H9 (cell line): ENCODE measurements at regions not wholly inside any gene's neighbourhood (a gene's known extent, or its start where the extent isn't known, plus 50 kb on each side); places are given as distances from the start of the nearest gene placed in this dataset.

ENCODE experiments used
- DNase-seq: peaks from one replicate; pipeline ENCODE4 v3.0.0-alpha.2; 2017
- H2AFZ ChIP-seq: one replicate; pipeline ENCODE4 v1.6.1; 2013; ENCODE audit warnings: mild to moderate bottlenecking, low read length, control low read depth, moderate library complexity
- H2AK5ac ChIP-seq: 2 replicates; pipeline ENCODE4 v1.6.1; 2013; ENCODE audit warnings: low read length, control low read depth, mixed read lengths; ENCODE audit not compliant: insufficient read length
- H2BK120ac ChIP-seq: one replicate; pipeline ENCODE4 v1.6.1; 2013; ENCODE audit warnings: low read depth, mild to moderate bottlenecking, low read length, control low read depth, inconsistent platforms; ENCODE audit not compliant: poor library complexity, severe bottlenecking
- H2BK12ac ChIP-seq: 2 replicates; pipeline ENCODE4 v1.6.1; 2013; ENCODE audit warnings: low read length, control low read depth, mixed read lengths, low read depth; ENCODE audit not compliant: insufficient read length
- H2BK15ac ChIP-seq: 2 replicates; pipeline ENCODE4 v1.6.1; 2013; ENCODE audit warnings: low read depth, low read length, control low read depth
- H2BK20ac ChIP-seq: one replicate; pipeline ENCODE4 v1.6.1; 2013; ENCODE audit warnings: low read depth, mild to moderate bottlenecking, low read length, control low read depth, inconsistent platforms; ENCODE audit not compliant: poor library complexity, severe bottlenecking
- H2BK5ac ChIP-seq: 2 replicates; pipeline ENCODE4 v1.6.1; 2013; ENCODE audit warnings: low read length, control low read depth, mixed read lengths; ENCODE audit not compliant: insufficient read length
- H3K14ac ChIP-seq: 2 replicates; pipeline ENCODE4 v1.6.1; 2013; ENCODE audit warnings: low read length, control low read depth; ENCODE audit not compliant: insufficient read depth
- H3K18ac ChIP-seq: 2 replicates; pipeline ENCODE4 v1.6.1; 2013; ENCODE audit warnings: low read depth, mild to moderate bottlenecking, mixed read lengths, low read length, control low read depth; ENCODE audit not compliant: insufficient read length
- H3K23ac ChIP-seq: 2 replicates; pipeline ENCODE4 v1.6.1; 2013; ENCODE audit warnings: low read length, control low read depth, mixed read lengths, low read depth; ENCODE audit not compliant: insufficient read length
- H3K23me2 ChIP-seq: 2 replicates; pipeline ENCODE4 v1.6.1; 2013; ENCODE audit warnings: low read depth, mild to moderate bottlenecking, mixed read lengths, low read length, control low read depth; ENCODE audit not compliant: insufficient read length, poor library complexity, severe bottlenecking
- H3K27ac ChIP-seq: 2 replicates; pipeline ENCODE4 v1.5.1; 2013; ENCODE audit warnings: low read length, control low read depth, mixed read lengths, low read depth; ENCODE audit not compliant: insufficient read length
- H3K27me3 ChIP-seq: 2 replicates; pipeline ENCODE4 v1.6.1; 2013; ENCODE audit warnings: low read length, control low read depth, inconsistent platforms; ENCODE audit not compliant: insufficient read depth
- H3K4ac ChIP-seq: 2 replicates; pipeline ENCODE4 v1.6.1; 2013; ENCODE audit warnings: low read depth, mild to moderate bottlenecking, control low read depth, inconsistent platforms, low read length, moderate library complexity
- H3K4me1 ChIP-seq: 2 replicates; pipeline ENCODE4 v1.6.1; 2013; ENCODE audit warnings: low read length, control low read depth, inconsistent platforms; ENCODE audit not compliant: insufficient read depth
- H3K4me2 ChIP-seq: 2 replicates; pipeline ENCODE4 v1.6.1; 2013; ENCODE audit warnings: low read length, control low read depth, mixed read lengths; ENCODE audit not compliant: insufficient read length, insufficient read depth
- H3K56ac ChIP-seq: 2 replicates; pipeline ENCODE4 v1.6.1; 2013; ENCODE audit warnings: low read depth, mild to moderate bottlenecking, mixed read lengths, low read length, control low read depth; ENCODE audit not compliant: insufficient read length
- H3K79me1 ChIP-seq: 2 replicates; pipeline ENCODE4 v1.6.1; 2013; ENCODE audit warnings: low read depth, mild to moderate bottlenecking, moderate library complexity, low read length, control low read depth, inconsistent platforms; ENCODE audit not compliant: insufficient read depth, poor library complexity, severe bottlenecking
- H3K79me2 ChIP-seq: 2 replicates; pipeline ENCODE4 v1.6.1; 2013; ENCODE audit warnings: low read length, control low read depth, inconsistent platforms; ENCODE audit not compliant: insufficient read depth
- H3K9ac ChIP-seq: 2 replicates; pipeline ENCODE4 v1.6.1; 2013; ENCODE audit warnings: low read length, control low read depth, mixed read lengths; ENCODE audit not compliant: insufficient read length; ENCODE audit errors: extremely low read depth
- H3K9me3 ChIP-seq: one replicate; pipeline ENCODE4 v1.6.1; 2013; ENCODE audit warnings: low read depth, low read length, inconsistent platforms; ENCODE audit not compliant: control insufficient read depth
- H3T11ph ChIP-seq: one replicate; pipeline ENCODE4 v1.6.1; 2013; ENCODE audit warnings: mild to moderate bottlenecking, low read length, control low read depth, inconsistent platforms
- H4K20me1 ChIP-seq: one replicate; pipeline ENCODE4 v1.6.1; 2013; ENCODE audit not compliant: control insufficient read depth, insufficient read length, insufficient read depth
- H4K5ac ChIP-seq: 2 replicates; pipeline ENCODE4 v1.6.1; 2013; ENCODE audit warnings: low read depth, mild to moderate bottlenecking, mixed read lengths, low read length, control low read depth; ENCODE audit not compliant: insufficient read length
- H4K8ac ChIP-seq: replicated peaks from 2 replicates; pipeline ENCODE4 v1.6.1; 2013; ENCODE audit warnings: low read length, control low read depth, mixed read lengths, low read depth; ENCODE audit not compliant: insufficient read length
- H4K91ac ChIP-seq: 2 replicates; pipeline ENCODE4 v1.6.1; 2013; ENCODE audit warnings: low read depth, mild to moderate bottlenecking, moderate library complexity, mixed read lengths, low read length, control low read depth; ENCODE audit not compliant: insufficient read length
- H3K27ac Mint-ChIP-seq, 3 experiments: 2 replicates in 2 of 3; 3 replicates in 1 of 3; pipeline ENCODE4 v1.8.0; 2020 to 2021; ENCODE audit warnings: mixed read lengths in 3 of 3, mild to moderate bottlenecking in 1 of 3, moderate library complexity in 1 of 3
- H3K27me3 Mint-ChIP-seq: 2 replicates; pipeline ENCODE4 v1.8.0; 2021; ENCODE audit warnings: low read depth, mild to moderate bottlenecking, moderate library complexity, mixed read lengths
- H3K36me3 Mint-ChIP-seq, 3 experiments: 2 replicates in 2 of 3; 3 replicates in 1 of 3; pipeline ENCODE4 v1.8.0; 2020 to 2021; ENCODE audit warnings: low read depth in 3 of 3, mixed read lengths in 3 of 3; ENCODE audit not compliant: insufficient read depth in 1 of 3
- H3K4me1 Mint-ChIP-seq, 2 experiments: 2 replicates each; pipeline ENCODE4 v1.8.0; 2020; ENCODE audit warnings: mixed read lengths in 2 of 2
- H3K4me3 Mint-ChIP-seq, 2 experiments: 2 replicates in 1 of 2; 3 replicates in 1 of 2; pipeline ENCODE4 v1.8.0; 2020 to 2021; ENCODE audit warnings: mild to moderate bottlenecking in 2 of 2, mixed read lengths in 2 of 2, moderate library complexity in 1 of 2
- H3K9me3 Mint-ChIP-seq, 2 experiments: 2 replicates in 1 of 2; 3 replicates in 1 of 2; pipeline ENCODE4 v1.8.0; 2020; ENCODE audit warnings: mild to moderate bottlenecking in 2 of 2, mixed read lengths in 2 of 2, moderate library complexity in 1 of 2
- CTCF ChIP-seq: fragments of 200-600 bp; sonication (generic); conservative IDR thresholded peaks from 3 replicates; pipeline ENCODE4 v1.8.0; 2021; ENCODE audit warnings: antibody characterized with exemption, mild to moderate bottlenecking
- WGBS: extraction: QIAGEN DNeasy Blood & Tissue Kit; methylation state at CpG from one replicate; pipeline ENCODE4 v1.1.7; 2013; ENCODE audit warnings: missing lambda C conversion rate, low lambda C conversion rate, mixed read lengths; ENCODE audit not compliant: insufficient read length; ENCODE audit errors: extremely low coverage; 5-methylcytosine and 5-hydroxymethylcytosine counted together

- Mint-ChIP-seq H3K4me3 (no peak overlapping the region), H3K36me3 (no peaks in the 10 kb centered on the region), H3K4me1 (peaks cover 14 to 17% of the 10 kb centered on the region in 2 experiments), H3K27ac (peak overlapping the region in 2 of 3 experiments; percentile 62 to 75; a peak in 2 of 7 replicates), H3K27me3 (no peaks in the 10 kb centered on the region; the same call in 1 of the 2 replicates), H3K9me3 (no peaks in the 10 kb centered on the region)
- H4K91ac ChIP-seq, result no peak overlapping the region
- H3K23ac ChIP-seq, result no peak overlapping the region
- no peaks in the 10 kb centered on the region for H3K27me3 ChIP-seq
- H2BK5ac ChIP-seq, result no peak overlapping the region
- H4K8ac ChIP-seq, result no peak overlapping the region
- DNase-seq, result no peak
- H2BK15ac ChIP-seq, result no peak overlapping the region
- H3K79me2 ChIP-seq, result no peaks in the 10 kb centered on the region
- no peaks in the 10 kb centered on the region for H4K20me1 ChIP-seq
- TF ChIP-seq CTCF, result no peak
- H2AK5ac ChIP-seq, result no peak overlapping the region
- WGBS, result no CpG with 5 or more reads among the region's 2 CpGs
- no peak overlapping the region for H3K9ac ChIP-seq
- H3K4me1 ChIP-seq, result no peaks in the 10 kb centered on the region
- no peaks in the 10 kb centered on the region for H3K23me2 ChIP-seq
- no peak overlapping the region for H3T11ph ChIP-seq
- H2BK12ac ChIP-seq, result no peak overlapping the region
- no peak overlapping the region for H3K27ac ChIP-seq
- no peak overlapping the region for H2BK120ac ChIP-seq
- H3K9me3 ChIP-seq, result no peaks in the 10 kb centered on the region
- H3K4ac ChIP-seq, result no peak overlapping the region
- no peak overlapping the region for H4K5ac ChIP-seq
- no peaks in the 10 kb centered on the region for H3K79me1 ChIP-seq
- no peak overlapping the region for H3K56ac ChIP-seq
- H2BK20ac ChIP-seq, result no peak overlapping the region
- H3K4me2 ChIP-seq, result no peak overlapping the region
- no peak overlapping the region for H3K18ac ChIP-seq
- H2AFZ ChIP-seq, result no peak overlapping the region
- no peak overlapping the region for H3K14ac ChIP-seq
These were observed 61.1 kb upstream of the FLRT2 start for GRCh38 chr14:85468816-85469215.
